NOMO-1 treated with dmso at 0.1 percent for 144 hours (cell line): ENCODE measurements at regions not wholly inside any gene's neighbourhood (a gene's known extent, or its start where the extent isn't known, plus 50 kb on each side); places are given as distances from the start of the nearest gene placed in this dataset.

Experiments
- DNase-seq: peaks from one replicate; lab custom pipeline; 2025; ENCODE audit not compliant: unreplicated experiment; lab: John Stamatoyannopoulos, UW

DNA sequence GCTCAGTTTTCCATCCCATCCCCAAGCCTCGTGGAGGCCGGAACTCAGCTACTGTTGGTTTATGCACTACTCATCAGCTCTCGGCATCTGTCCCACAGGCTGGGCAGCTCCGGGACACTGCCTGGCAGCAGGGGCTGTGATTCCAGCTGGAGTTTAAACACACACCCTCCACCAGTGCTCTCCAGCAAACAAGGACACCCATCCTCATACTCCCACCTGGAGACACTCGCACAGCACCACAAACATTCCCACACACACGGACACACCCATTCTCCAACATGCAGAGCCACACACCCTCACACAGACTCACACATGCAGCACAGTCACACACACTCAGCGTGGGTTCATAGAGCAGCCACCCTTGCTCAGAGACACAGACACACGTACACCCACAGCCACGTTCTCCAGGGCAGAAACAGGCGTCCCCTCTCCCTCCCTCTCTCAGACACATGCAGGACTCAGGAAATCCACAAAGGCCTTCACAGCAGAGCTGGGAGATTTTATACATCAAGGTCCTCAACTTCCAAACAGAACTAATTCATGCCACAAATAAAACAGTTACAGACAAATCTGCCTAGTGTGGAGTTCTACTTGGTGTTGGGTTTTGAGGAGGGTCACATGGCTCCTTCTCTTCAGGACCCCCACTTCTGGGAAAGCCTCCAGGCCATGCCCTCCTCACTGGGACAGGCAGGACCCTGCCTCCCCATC is 785.4 kb downstream of the UQCRFS1 start:
- DNase-seq = no peak

DNA sequence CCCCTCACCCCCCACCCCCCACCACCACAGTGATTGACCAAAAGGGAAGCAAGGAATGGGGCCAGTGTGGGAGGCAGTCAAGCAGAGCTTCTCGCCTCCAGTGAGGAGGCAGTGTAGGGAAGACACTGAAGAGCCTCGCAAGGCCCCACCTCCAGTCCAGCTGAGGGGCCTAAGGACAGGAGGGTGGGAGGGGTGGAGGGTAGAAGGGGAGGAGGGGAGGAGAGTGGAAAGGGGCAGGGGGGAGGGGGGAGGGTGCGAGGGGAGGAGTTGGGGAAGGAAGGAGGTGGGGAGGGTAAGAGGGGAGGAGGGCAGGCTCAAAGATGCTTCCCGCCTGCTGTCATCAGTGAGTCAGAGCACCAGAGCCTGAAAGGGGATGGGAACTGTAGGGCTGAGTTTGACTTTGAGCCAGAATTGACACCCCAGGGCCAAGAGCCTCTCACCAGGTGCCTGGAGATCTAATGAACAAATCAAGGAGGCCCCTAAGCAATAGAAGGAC is 786.2 kb downstream of the UQCRFS1 start:
- no peak for DNase-seq

DNA sequence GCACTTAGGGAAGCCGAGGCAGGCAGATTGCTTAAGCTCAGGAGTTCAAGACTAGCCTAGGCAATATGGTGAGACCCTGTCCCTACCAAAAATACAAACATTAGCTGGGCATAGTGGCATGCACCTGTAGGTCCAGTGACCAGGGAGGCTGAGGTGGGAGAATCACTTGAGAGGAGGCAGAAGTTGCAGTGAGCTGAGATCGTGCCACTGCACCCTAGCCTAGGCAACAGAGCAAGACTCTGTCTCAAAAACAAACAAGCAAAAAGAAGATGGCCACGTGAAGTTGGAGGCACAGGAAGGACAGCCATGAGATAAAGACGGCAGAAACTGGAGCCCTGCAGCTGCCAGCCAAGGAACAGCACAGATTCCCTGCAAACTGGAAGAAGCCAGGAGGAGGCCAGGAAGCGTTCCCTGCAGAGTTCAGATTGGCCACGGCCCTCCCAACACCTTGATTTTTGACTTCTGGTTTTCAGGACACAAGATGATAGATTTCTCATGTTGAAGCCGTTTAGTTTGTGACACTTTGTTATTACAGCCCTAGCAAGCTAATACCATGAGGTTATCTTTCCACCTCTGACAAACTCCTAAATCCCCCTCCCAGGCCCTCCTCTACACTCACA is 786.7 kb downstream of the UQCRFS1 start:
- no peak for DNase-seq

DNA sequence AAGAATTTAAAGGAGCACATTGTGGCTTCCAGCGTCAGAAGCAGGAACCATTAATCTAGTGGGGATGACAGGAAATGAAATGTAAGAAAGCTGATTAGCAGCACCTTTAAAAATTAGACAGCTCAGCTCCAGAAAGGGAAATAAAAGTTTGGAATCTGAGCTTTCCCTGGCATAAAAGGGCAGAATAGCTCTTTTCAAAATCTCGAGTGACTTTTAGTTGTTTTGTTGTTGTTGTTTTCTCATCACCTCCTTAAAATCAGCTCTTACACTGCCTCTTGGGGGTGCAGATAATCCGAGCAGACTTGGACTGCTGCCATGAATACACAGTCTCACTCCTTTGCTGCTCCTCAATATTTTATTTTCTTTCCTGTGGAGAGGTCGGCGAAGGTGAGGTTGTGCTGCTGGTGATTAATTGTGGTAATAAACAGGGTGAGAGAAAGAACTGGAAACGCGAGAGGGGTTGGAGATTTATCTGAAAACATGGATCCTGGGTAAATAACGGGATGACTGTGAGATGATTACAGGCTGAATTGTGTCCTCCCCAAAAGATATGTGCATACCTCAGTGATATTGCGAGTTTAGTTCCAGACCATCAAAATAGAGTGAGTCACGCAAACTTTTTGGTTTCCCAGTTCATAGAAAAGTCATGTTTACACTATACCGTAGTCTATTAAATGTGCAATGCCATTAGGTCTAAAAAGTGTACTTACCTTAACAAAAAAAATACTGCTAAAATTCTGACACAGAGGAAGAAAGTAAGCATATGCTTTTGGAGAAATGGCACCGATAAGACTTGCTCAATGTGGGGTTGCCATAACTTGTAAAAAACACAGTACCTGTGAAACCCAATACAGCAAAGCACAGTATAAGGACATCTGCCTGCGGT is 787.7 kb downstream of the UQCRFS1 start:
- DNase-seq = no peak

DNA sequence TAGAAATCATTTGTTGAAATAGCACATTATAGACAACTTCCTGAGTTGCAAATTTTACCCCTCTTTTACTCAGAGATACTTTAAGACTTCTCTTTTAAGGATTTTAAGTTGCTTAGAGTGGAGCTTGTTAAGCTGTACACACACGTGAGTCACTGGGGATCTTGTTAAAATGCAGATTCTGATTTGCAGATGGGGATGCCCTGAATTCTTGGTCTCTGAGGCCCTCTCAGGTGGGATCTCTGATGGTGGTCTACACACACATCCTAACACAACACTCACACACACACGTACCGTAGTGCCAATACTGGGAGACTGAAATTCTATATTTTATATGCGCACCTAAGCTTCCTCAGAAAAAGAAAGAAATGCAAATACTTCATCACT is 788.3 kb downstream of the UQCRFS1 start:
- DNase-seq = no peak

DNA sequence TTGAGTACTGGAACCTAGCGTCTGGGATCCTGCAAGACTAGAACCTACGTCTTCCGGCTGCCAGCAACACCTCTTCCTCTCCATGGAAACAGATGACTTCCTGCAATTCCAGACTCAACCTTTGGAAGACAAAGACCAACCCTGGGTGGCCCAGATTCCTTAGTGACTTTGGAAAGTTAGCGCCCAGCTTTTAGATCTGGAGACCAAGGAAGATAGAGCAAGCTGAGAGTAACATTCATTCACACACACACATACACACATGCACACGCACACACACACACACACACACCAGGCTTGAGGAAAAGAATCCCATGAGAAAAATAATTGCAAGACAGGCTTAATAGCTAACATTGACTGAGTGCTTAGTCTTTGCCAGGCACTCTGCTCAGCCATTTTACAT is 788.9 kb downstream of the UQCRFS1 start:
- DNase-seq = no peak

DNA sequence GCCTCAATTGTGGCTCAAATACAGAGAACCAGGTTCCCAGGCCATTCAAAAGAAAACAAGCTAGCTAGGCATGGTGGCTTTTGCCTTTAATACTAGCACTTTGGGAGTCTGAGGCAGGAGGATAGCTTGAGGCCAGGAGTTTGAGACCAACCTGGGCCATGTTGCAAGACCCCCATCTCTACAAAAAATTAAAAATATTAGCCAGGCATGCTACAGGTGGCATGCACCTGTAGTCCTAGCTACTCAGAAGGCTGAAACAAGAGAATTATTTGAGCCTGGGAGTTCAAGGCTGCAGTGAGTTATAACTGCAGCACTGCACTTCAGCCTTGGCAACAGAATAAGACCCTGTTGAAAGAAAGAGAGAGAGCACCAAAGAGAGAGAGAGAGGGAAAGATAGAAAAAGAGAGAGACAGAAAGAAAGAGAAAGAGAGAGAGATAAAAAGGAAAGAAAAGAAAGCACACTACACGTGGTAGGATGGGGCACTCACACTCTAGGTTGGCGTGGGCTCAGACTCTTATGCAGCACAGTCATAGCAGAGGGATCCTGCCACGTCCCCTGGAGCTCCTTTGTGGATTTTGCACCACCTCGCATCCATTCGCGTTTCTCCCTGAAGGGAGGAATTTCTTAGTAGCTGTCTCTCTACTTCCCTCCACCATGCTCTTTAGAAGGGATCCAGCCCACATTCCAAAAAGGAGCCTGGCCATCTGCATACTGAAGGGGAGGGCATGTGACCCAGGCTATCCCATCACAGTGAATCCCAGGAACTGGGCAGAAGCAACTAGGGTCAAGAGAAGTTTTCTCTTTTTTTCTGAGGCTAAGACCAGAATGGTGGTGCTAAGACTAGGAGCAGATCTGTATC is 789.9 kb downstream of the UQCRFS1 start:
- DNase-seq = no peak

DNA sequence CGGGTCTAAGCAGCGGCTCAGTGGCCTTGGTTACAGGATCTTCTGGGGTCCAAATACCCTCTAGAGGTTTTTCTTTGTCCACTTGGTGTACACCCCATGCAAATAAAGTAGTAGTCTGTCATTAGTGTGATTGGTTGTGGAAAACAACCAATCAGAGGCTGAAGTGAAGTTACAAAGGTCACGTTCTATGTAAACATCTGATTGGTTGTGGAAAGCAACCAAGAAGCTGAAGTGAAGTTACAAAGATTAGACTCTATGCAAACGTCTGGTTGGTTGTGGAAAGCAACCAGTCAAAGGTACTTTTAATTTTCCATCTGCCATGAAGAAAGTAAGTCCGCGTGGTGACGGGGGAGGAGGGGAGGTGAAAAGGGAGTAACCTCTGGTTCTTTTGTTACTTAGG is 790.9 kb downstream of the UQCRFS1 start:
- DNase-seq = no peak

DNA sequence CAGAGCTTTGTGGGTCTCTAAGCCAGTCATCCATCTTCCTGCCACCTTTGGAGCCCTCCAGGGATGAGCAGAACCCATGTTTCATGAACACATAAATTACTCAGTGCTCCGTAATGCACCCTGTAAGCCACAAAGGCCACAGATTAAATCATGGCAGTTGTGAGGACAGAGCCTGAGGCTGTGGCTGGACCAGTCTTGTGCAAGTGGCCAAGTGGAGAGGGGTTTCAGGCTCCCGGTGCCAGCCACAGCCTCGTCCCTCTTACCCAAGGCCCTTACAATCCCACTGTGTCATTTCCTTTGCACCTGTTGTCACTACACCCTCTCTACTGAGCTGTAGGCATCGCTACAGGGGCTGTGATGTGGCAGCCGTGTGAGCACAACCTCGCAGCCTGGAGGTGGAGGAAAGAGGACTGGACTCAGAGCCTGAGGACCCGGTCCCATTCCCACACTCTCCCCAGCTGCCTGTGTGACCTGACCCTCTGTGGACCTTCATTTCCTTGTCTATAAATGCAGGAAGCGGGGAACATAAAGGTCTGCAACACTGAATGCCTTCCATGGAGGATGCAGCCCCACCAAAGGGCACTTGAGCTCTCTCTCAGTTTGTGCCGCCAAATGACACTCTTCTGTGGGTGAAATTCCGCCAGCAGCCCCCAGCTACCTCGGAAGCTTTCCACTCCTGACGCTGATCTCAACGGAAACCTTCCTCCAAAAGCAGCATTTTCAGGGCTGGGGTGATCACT is 792.0 kb downstream of the UQCRFS1 start:
- no peak for DNase-seq

DNA sequence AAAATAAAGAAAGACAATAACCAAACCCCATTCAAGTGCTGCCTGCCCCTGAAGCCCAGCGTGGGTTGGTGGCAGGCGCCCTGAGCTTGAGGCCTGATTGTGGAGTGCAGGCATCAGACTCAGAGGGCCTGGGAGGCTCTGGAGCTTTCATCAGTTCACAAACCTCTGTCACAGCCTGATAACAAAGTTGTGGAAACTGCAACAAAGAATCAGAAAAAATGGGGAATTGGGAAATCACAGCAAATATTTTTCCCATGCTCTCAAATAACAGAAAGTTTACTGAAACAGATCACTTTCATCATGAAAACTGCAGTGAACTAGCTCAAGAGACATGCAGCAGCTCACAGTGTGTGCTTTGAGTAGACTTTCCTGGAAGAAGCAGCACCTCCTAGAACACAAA is 793.6 kb downstream of the UQCRFS1 start:
- no peak for DNase-seq

DNA sequence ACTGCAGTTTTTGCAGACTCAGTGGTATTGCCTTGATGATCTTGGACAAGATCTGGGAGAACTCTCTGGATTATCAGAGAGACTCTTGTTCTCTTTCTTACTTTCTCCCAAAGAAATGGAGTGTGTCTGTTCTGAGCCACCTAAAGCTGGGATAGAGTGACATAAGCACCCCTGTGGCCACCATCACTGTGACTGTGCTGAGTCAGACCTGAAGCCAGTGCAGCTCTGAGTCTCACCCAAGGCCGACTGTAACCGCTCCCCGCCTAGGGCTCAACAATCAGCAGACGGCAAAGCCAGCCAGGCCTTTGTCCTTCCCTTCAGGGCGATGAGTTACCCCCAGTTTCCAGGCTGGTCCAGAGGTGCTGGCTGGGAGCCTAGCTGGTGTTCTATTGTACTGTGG is 795.6 kb downstream of the UQCRFS1 start:
- DNase-seq = no peak

DNA sequence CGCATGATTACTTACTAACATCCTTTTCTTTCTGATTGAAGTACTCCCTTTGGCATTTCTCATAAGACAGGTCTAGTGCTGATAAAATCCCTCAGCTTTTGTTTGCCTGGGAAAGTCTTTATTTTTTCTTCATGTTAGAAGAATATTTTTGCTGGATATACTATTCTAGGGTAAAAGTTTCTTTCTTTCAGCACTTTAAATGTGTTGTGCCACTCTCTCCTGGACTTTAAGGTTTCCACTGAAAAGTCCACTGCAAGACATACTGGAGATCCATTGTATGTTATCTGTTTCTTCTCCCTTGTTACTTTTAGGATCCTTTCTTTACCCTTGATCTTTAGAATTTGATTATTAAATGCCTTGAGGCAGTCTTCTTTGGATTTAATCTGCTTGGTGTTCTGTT is 796.7 kb downstream of the UQCRFS1 start:
- no peak for DNase-seq

DNA sequence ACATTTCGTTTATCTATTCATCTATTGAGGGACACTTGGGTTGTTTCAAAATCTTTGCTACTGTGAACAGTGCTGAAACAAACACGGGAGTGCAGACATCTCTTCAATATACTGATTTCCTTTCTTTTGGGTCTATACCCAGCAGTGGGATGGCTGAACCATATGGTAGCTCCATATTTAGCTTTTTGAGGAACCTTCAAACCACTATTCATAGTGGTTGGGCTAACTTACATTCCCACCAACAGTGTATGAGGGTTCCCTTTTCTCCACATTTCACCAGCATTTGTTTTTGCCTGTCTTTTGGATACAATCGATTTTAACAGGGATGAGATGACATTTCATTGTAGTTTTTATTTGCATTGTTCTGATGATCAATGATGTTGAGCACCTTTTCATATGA is 798.2 kb downstream of the UQCRFS1 start:
- DNase-seq = no peak

DNA sequence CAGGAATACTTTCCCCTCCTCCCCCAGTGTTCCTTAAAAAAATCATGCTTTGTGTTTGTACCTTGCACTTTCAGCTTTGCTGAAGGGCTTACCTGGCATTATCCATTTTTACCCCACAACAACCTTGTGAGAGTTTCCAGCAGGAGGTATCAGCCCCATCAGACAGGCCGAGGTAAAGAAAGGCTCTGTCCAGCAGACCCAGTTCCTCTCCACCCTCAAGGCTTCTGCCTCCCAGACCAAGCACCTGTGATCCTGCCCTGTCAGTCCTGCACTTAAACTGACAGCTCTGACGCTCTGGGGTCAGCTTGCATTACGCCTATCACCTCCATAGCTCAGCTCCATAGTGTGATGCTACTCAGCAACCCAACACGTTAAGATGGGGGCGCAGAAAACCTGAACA is 803.1 kb downstream of the UQCRFS1 start:
- no peak for DNase-seq

DNA sequence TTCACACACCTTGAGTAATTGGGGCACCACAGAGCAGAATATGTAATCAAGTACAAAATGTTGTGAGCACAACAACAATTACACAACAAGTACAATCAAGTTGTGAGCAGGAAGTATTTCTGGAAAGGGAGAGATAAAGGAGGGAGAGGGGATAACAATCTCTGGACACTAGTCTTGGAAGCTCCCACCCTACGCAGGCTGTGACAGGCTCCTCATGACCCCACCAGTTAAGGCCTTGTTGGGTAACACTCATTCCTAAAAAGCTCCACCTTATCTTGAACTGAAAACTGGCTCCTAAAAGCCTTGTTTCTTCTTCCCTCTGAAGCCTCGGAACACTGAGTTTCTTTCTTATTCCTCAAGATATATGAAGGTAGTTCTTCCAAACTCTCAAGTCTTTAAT is 806.0 kb downstream of the UQCRFS1 start:
- DNase-seq = no peak

DNA sequence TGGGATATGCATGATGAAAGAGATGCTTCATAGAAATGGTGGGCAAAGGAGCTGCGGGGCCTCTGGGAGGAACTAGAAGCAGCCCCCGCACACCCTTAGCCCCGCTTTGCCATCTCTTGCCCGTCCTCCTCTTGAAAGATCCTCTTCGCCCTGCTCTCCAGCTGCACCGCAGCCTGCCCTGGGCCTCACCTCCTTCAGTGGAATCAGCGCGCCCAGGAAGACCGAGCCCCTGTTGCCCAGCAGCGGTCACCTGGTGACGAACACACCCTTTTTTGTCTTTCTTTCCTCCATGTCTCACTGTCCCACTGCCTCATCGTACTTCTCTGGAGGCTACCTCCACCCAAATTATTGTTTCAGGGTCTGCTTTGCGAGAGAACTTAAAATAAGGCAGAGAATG is 807.6 kb downstream of the UQCRFS1 start:
- DNase-seq = no peak

DNA sequence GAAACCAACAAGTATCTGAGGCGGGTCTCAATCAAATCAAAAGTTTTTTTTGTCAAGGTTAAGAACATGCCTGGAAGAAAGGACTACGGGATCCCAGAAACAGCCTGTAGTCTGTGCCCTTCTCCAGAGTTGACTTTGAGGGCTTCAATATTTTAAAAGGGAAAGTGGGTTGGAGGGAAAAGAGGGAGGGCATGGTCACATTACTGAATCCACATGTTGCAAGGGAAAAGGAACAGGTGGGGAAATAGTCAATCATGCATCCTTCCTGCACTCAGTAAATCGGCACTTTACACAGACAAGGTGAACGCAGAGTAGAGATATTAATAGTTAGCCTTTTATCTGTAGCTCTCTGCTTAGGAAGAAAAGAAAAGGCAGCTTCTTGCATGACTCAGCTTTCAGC is 808.5 kb downstream of the UQCRFS1 start:
- no peak for DNase-seq

DNA sequence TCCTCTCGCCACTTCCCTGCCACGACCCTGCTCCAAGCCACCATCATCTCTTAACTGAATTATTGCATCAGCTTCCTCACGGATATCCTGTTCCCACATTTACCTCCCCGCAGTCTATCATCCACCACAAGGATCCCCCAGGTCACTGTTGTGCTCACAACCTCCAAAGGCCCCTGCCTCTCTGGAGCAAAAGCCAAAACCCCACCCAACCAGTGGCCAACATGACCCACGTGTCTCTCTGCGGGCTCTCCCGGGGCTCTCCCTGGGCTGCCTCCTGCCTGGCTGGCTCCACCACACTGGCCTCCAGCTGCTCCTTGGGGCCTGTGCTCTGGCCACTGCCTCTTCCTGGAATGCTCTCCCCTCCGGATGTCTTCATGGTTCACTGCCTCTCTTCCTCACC is 809.3 kb downstream of the UQCRFS1 start:
- DNase-seq = no peak

DNA sequence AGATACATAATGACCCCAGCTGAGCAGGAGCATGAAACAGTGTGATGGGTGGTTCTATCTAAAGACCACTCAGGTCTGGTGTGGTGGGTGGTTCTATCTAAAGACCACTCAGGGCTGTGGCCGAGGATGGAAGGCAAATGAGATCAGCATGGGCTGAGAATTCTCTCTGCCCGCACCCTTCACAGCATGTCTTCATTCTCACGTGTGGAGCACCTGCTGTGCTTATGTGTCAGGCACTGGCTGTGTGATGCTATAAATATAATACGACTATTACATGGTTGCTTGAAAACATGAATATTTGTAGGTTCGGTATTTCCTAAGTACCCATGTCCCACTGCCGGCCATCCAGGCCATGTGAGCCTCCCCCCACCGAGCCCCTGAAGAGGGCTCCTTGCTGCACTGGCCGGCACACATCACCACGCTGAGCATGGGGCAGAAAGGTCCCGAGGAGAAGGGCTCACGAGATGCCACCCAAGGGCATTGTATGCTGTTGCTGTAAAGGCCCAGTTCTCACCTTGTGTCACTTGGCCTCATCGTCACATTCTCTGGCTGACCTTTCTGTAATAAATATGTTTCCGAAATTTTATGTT is 810.2 kb downstream of the UQCRFS1 start:
- no peak for DNase-seq
